ENCODE measurements at regions not wholly inside any gene's neighbourhood (a gene's known extent, or its start where the extent isn't known, plus 50 kb on each side); places are given as distances from the start of the nearest gene placed in this dataset.
"Not testable (repeated sequence)": the region's sequence is repeated elsewhere in the genome, so short reads cannot be mapped to it uniquely, and the experiment has no call there.

DNA sequence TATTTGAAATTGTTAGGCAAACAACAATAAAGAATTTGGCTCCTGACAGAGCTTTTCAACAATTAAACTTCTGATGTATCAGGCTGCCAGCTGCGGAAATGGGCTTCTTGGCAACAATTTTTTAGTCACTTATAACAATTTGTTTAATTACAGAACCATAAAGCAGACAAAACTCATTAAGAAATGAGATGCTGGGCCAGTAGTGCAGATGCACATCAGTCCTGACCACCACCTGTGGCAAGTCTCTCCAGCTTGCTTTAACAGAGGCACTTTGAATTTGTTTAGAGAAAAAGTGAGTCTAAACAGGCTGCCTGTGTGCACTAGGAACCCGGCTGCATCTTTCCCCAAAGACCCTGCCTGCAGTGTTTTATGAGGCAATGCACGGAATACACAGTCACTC lies 1124.4 kb downstream of the NXPH1 start:
- DNase-seq: peak in 1 of 3 donors; percentile 8

DNA sequence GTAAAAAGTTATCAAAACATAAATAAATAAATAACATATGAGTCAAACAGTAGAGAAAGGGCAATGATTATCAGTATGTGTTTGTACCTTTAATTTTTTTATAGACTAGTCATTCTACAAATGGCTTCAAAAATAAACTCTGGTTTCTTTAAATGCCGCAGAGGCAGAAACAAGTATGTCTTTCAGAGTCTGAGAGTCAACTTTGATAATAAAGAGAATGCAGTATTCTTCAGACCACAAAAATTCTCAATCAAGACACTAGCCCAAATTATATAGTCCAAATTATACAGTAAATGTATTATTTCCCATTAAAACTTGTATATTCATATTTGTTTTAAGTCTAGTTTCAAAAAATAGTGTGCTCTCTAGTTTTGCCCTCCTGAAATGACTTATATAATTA lies 1142.3 kb downstream of the NXPH1 start:
- peak in 1 of 3 donors; percentile 10 for DNase-seq

DNA sequence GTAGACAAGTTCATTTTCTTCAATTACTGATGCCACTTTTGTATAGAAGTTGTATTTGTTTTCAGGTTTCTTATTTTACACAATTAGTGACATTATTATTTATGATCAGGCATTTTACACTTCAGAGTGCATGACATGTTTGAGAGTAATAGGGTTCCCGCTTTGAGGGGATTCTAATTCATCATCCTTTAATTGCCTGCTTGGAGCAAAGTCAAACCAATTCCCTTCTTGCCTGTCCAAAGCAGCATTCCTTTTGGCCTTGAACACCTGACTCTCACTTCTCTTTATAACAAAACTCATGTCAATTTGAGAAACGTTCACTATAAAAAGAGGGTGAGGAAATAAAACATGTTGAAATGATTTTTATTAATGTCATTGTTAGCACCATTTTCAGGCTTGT lies 1149.4 kb downstream of the NXPH1 start:
- DNase-seq: no peak

DNA sequence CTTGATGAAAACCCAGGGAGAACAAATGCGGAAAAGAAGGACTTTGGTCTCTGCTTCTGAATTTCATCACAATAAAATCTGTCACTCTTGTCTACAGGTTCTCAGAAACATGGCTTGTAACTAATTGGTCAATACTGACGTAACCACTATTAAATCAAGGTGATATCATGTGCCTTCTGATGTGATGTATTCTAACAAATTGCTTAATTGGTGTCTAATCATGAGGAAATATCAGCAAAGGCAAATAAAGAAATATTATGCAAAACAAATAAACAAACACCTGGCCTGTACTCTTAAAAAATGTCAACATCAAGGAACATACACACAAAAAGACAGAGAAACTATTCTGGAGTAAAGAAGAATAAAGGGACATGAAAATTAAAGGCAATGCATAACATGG lies 1165.0 kb downstream of the NXPH1 start:
- DNase-seq: no peak

DNA sequence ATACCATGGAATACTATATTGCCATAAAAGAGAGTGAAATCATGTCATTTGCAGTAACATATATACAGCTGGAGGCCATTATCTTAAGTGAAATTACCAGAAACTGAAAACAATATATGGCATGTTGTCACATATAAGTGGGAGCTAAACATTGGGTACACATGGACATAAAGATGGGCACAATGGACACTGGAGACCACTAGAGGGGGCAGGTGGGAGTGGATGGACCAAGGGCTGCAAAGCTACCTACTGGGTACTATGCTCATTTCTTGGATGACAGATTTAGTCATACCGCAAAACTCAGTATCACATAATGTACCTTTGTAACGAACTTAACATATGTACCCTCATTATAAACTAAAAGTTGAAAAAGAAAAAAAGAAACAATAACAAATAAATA lies 1167.6 kb downstream of the NXPH1 start:
- no peak for DNase-seq

DNA sequence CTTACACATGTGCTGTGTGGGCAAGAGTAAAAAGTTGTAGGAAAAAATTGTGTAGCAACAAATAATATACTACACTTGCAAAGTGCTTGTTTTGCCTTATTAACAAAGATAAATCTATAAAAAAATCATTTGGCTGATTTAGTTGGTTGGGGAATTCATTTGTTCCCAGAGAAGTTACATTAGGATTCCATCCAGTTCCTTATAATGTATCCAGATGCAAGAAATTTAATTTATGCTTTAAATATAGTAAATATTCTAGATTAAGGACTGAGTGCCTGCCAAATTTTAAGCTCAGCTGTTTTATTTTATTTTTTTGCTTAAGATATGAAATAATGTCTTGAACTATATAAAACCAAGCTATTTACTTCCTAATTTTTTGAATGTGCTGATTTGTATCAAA lies 1169.9 kb downstream of the NXPH1 start:
- DNase-seq: no peak

DNA sequence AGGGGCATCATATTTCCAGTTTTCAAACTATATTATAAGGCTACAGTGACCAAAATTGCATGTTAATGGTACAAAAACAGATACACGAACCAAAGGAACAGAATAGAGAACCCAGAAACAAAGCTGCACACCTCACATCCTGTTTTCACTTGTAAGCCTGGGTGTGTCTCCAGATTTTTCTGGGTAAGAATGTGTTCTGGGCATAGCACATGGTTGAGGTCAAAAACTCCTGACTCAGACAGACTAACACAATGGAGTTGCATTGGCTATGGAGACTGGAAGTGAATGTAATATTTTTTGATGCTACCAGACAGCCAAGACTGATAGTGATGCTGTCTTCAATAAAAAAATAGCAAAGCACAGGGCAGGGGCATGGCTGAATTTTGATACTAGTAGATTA lies 1175.2 kb downstream of the NXPH1 start:
- no peak for DNase-seq

DNA sequence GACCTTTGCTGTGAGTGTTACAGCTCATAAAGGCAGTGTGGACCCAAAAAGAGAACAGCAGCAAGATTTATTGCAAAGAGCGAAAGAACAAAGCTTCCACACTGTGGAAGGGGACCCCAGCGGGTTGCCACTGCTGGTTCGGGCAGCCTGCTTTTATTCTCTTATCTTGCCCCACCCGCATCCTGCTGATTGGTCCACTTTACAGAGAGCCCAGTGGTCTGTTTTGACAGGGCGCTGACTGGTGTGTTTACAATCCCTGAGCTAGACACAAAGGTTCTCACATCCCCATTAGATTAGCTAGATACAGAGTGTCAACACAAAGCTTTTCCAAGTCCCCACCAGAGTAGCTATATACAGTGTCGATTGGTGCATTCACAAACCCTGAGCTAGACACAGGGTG lies 1187.5 kb downstream of the NXPH1 start:
- not testable (repeated sequence) for DNase-seq

DNA sequence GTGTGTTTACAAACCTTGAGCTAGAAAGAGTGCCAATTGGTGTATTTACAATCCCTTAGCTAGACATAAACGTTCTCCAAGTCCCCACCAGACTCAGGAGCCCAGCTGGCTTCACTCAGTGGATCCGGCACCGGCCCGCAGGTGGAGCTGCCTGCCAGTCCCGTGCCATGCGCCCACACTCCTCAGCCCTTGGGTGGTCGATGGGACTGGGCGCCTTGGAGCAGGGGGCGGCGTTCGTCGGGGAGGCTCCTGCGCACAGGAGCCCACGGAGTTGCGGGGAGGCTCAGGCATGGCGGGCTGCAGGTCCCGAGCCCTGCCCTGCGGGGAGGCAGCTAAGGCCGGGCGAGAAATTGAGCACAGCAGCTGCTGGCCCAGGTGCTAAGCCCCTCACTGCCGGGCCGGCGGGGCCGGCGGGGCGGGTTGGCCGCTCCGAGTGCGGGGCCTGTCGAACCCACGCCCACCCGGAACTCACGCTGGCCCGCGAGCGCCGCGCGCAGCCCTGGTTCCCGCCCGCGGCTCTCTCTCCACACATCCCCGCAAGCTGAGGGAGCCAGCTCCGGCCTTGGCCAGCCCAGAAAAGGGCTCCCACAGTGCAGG lies 1188.0 kb downstream of the NXPH1 start:
- DNase-seq: not testable (repeated sequence)

DNA sequence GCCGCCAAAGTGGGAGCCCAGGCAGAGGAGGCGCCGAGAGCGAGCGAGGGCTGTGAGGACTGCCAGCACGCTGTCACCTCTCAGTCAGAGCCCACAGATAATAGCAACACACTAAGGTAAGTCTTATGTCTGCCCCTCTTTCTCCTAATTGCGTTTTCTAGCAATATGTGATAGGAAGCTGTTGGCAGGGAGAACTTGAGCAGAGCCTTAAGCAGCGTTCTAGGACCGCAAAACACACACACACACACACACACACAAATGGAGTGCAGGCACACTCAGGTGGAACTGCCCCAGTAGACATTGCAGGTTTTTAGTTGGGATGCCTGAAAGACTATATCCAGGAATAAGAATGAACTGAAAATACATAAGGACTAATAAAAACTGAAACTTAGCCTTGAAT lies 1188.5 kb downstream of the NXPH1 start:
- no peak for DNase-seq

DNA sequence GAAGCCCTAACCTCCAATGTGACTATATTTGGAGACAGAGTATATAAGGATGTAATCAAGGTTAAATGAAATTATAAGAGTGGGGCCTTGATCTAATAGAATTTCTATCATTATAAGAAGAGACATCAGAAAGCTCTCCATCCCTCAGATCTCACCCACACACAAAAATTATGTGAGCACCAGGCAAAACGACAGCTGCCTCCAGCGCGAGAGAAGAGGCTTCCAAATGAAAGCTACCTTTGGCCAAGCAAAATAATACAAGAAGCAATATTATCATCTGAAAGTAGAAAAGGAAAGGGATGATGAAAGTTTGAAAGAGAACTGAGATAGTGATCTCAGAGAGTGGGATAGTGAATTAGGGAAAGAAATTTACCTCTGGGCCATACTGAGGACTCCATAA lies 1192.5 kb downstream of the NXPH1 start:
- no peak for DNase-seq

DNA sequence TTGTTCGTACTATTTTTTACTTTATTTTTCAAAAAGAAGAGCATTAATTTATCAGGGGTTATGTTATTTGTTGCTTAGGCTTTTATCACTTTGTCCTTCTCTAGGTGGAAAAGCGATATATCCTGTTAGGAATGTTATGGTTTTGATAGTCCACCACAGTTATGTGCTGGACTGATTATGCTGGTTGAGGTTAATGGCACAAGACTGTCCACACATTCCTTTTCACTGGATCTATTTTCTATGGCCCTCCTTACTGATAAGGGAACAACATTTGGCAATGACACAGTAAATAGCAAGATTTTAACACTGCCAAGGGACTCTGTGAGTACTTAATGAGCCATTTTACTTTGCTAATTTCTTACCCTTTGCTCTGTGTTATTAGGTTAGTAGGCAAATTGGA lies 1212.3 kb downstream of the NXPH1 start:
- DNase-seq: no peak

DNA sequence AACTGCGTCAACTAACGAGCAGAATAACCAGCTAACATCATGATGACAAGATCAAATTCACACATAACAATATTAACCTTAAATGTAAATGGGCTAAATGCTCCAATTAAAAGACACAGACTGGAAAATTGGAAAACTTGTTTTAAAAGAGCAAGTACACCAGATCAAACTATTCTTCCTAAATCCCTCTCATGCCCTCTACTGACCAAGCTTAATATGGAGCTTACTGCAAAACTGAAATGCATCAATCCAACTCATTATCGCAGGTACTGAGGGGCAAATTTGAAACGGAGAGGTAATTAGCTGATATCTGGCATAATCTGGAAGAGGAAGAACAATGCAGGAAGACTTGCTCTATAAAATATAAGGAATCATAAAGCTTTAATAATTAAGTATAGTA lies 1223.8 kb downstream of the NXPH1 start:
- DNase-seq: no peak

DNA sequence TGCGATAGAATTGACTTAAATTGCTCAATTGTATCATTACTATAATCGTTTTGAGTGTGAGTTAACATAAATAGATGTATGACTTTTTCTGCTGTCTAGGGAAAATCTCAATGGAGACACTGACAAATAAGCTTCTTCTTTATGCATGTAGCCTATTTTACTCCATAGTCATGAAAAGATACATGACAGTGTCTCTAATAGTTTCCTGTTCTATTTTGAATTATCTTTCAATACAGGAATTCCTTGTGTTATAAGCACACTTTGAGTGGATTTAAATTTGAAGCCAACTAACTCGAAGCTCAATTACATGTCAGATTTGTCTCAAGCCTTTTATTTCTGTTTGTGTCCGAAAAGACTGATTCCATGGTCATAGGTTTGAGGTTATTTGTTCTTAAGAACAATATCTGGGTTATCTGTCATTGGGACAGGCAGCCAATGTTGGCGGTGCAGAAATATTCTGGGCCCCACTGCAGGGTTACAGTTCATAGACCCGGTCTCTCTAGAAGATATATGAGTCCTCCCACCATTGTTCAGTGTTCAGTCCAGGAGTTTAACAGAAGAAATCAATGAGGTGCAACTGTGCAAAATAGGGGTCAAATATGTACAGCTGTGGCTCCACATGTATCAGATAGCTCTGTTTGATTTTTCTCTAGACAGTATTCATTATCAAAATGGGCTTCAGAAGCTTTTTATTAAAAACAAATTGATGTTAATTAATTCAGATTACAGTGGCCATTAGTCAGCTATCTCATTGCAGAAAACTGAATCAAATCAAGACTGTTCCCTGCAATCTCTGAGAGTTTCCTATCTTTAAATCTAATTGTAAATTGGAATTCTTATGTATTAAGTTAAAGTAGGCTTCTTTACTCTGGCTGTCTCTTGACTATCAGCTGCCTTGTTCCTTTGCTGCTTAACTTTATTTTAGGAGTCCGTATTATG lies 1238.8 kb downstream of the NXPH1 start:
- DNase-seq: no peak

DNA sequence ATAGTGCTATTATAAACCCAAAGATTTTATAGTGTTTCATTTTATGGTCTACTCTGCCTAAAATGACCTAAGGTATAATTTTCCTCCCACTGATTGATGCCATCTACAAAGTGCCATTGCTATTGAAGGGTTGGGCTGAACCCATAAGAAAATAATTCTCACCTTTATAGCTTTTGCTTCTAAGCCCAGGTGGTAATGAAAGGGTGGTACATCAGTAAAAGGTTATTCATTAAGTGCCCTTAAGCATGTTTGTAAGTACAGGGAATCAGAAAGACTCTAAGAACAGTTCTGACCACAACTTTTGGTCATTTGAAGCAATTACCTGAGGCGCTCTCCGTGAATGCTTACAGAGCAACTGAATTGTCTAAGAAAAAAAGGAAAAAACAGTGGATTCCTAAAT lies 1247.3 kb downstream of the NXPH1 start:
- DNase-seq: no peak

DNA sequence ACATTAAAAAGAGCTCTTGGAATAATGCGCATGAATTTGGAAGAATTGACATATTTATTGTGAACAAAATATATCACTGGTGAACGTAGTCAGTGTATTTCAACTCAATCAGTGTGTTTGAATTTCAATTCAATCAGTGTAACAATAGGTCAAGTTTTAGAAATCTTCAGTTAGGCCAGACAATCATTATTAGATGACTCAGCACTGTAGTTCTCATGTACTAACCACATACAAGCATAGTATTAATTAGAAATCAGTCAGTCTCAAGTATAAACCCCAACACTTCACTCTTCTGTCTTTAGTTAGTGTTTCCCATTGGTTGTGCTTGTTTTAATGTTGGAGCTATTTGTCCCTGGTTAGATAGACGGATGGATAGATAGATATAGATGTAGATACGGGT lies 1247.9 kb downstream of the NXPH1 start:
- DNase-seq: no peak

DNA sequence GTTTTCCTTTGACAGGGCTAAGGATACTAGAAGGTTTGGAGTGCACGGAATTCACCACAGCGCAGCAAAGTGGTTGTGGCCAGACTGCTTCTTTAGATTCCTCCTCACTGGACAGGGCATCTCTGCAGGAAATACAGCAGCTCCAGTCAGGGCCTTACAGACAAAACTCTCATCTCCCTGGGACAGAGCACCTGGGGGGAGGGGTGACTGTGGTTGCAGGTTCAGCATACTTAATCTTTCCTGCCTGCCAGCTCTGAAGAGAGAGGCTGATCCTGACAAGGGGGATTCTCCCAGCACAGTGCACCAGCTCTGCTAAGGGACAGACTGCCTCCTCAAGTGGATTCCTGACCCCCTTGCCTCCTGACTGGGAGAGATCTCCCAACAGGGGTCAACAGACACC lies 1257.9 kb downstream of the NXPH1 start:
- DNase-seq: no peak

DNA sequence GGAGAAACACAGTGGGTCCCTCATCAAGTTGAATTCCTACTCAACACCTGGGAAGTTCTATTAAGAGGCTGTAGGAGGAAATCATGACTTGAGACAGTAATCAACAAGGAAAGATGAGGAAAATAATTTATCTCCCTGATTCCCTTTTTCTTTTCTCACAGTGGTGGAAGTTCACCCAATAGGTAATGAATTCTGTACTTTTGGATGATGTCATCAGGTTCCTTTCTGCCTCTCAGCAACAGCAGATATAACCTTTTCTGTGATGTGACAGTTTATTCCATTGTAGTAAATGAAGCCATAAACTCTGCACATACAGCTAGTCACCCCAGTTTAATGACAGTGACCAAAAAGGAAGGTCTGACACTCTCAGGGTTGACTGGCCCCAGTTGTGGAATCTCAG lies 1265.0 kb downstream of the NXPH1 start:
- no peak for DNase-seq

DNA sequence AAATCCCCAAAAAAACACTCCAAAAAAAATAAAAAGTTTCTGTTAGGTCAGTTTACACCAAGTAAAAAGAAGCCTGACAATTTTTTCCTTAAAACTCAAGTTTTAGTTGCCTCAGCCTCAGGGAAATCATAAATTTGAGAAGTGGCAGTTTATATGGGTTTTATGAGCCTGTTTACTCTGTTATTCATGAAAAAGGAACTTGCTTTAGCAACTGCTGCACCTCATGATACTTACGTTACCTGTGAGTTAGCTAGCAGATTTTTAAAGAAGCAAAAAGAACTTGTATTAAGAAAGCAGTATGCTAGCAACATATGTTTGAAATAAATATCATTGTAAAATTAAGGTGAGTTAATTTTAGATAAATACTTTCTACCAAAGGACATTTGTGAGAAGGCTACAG lies 1264.5 kb upstream of the PHF14 start:
- DNase-seq: no peak

DNA sequence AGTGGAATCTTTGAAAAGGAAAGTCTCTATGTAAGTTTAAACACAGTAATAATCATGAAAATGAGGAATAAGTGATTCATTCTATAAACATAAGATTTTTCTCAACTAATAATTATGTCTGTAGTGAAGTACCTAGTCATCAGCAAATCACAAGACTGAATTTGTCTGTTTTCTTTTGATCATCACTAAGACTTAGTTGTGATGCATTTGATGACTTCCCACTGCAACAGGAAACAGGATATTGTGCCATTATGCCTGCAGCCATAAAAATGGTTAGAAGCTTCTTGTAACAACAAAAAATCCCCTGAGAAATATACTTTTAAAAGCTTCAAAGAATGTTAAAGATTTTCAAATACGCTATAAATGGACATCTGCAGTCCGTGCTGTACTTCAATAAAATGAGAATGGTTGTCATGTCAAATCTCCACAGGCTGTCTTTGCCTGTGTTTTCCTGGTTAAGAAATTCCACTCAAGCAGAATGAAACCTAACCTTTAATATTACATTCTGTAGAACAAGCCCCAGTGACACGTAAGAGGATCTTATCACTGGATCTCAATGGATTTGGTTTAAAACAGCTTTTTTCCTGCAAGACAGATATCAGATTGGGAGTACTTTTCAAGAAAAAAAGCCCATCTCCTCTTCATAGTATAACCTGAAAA lies 1262.3 kb upstream of the PHF14 start:
- DNase-seq: no peak

DNA sequence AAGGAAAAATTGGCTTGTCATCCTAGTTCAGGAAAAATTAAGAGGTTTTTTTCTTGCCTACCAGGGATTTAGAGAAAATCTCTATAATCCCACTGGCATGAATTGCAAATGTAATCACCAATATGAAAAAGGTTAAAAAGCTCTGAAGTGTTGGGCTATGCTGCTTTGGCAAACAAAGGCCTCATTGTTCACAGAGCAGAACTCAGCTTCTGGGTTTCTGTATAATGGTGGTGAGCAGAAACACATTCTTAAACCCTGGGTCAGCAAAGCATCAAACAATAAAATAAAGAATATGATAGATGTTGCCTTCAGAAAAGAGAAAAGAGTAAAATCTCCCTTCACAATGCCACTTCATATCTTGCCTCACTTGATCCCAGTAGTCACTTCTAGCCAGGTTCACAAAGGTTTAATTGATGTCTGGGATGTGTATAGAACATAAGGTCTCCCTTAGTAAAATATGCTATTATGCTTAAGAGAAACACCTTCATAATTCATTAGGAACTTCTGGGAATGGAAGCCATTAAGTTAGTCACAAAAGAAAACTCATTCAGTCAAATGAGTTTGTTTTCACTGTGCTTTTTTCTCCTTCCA lies 1255.5 kb upstream of the PHF14 start:
- no peak for DNase-seq

DNA sequence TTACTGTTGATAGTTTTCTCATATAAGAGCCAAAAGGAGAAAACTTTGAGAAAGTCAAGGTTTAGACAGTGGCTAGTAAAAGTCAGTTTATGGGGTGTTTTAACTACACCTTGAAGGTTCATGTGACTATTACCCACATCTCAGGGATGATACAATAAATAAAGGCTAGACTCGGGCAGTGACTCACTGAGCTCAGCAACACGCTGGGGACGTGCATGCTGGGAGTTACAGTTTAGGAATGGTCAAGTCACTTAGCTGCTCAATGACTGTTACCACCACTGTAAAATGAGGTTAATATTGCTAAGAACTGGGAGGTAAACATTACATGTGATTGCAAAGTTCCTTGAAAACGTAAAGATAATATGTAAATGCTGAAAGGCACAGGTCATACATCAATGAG lies 1254.4 kb upstream of the PHF14 start:
- DNase-seq: no peak

DNA sequence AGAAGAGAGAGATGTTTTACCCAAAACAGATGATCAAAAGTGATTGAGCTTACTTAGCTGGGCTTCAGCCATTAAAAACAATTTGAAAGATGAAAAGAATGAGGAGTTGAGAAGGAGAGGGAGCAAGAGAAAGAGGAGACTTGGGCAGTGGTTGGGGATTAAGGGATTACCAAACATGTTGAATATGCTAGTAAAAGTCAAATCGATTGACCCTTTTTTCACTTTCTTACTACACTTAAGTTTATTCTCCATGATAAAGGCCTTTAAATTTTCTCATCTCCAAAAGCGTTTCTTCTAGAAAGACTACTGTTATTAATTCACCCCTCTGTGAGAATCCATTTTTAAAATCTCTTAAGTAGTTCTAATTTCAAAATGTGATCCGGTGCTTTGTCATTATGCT lies 1254.0 kb upstream of the PHF14 start:
- no peak for DNase-seq
